ENCODE measurements at regions not wholly inside any gene's neighbourhood (a gene's known extent, or its start where the extent isn't known, plus 50 kb on each side); places are given as distances from the start of the nearest gene placed in this dataset.

DNA sequence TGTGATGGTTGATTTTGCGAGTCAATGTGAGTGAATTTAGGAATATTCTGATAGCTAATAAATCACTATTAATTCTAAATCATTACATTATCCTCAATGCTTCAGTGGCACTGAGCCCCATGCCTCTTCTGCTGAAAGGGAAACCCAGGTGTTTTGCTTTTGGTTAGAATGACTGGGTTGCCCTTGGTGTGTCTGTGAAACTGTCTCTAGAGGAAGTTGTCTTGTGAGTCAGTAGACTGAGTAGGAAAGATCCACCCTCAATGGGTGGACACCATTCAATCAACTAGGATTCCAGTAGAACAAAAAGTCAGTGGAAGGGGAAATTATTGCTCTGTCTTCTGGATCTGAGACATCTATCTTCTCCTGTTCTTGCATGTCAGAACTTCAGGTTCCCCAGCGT, 472.4 kb downstream of the ANKRD7 start:
- TF ChIP-seq, protein P1, sequence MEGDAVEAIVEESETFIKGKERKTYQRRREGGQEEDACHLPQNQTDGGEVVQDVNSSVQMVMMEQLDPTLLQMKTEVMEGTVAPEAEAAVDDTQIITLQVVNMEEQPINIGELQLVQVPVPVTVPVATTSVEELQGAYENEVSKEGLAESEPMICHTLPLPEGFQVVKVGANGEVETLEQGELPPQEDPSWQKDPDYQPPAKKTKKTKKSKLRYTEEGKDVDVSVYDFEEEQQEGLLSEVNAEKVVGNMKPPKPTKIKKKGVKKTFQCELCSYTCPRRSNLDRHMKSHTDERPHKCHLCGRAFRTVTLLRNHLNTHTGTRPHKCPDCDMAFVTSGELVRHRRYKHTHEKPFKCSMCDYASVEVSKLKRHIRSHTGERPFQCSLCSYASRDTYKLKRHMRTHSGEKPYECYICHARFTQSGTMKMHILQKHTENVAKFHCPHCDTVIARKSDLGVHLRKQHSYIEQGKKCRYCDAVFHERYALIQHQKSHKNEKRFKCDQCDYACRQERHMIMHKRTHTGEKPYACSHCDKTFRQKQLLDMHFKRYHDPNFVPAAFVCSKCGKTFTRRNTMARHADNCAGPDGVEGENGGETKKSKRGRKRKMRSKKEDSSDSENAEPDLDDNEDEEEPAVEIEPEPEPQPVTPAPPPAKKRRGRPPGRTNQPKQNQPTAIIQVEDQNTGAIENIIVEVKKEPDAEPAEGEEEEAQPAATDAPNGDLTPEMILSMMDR (IDR thresholded peaks at IDR 0.05), result no peak
- TF ChIP-seq ZFX (IDR thresholded peaks at IDR 0.05; ENCODE audit: borderline replicate concordance), result no peak

All from 22Rv1 (cell line).